Prostate gland (tissue), 2 donors: ENCODE measurements at regions not wholly inside any gene's neighbourhood (a gene's known extent, or its start where the extent isn't known, plus 50 kb on each side); places are given as distances from the start of the nearest gene placed in this dataset.

ENCODE experiments used
- POLR2A ChIP-seq: fragments of 450-650 bp; IDR thresholded peaks from one replicate; pipeline ENCODE4 v1.6.1; 2016; ENCODE audit warnings: antibody characterized with exemption, mild to moderate bottlenecking
- POLR2AphosphoS5 ChIP-seq: sonication (generic); formaldehyde crosslinking; IDR thresholded peaks from one replicate; pipeline ENCODE4 v1.6.1; 2017; ENCODE audit warnings: antibody characterized with exemption
- TF ChIP-seq, protein P1 (sequence below), 4 experiments: fragments of 200-600 bp in 2 of 4; fragments of 450-650 bp in 2 of 4; sonication (generic) in 2 of 4; IDR thresholded peaks; 1 replicate in 3 of 4; 2 replicates in 1 of 4; pipeline ENCODE4 v1.5.1; 2016 to 2019; ENCODE audit warnings: antibody characterized with exemption in 4 of 4, mild to moderate bottlenecking in 2 of 4, moderate library complexity in 2 of 4

DNA sequence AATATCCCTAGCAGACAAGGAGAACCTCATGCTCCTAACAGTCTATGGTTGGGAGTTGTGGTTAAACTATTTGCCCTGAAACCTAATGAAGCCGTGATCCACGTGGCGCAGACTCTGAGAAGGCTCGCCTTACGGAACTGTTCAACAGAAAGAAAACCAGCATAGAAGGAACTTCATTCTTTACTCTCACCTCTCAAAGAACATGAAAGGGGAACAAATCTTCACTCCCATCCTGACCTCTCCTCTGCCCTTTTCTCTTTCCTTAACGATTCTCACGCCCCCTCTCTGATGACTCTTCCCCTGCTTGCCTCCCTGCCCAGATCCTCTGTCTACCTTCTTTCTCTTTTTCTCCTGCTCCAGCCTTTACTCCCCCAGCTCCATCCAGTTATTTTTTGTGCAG is 54.2 kb downstream of the IRAG1 start:
- TF ChIP-seq, protein P1, sequence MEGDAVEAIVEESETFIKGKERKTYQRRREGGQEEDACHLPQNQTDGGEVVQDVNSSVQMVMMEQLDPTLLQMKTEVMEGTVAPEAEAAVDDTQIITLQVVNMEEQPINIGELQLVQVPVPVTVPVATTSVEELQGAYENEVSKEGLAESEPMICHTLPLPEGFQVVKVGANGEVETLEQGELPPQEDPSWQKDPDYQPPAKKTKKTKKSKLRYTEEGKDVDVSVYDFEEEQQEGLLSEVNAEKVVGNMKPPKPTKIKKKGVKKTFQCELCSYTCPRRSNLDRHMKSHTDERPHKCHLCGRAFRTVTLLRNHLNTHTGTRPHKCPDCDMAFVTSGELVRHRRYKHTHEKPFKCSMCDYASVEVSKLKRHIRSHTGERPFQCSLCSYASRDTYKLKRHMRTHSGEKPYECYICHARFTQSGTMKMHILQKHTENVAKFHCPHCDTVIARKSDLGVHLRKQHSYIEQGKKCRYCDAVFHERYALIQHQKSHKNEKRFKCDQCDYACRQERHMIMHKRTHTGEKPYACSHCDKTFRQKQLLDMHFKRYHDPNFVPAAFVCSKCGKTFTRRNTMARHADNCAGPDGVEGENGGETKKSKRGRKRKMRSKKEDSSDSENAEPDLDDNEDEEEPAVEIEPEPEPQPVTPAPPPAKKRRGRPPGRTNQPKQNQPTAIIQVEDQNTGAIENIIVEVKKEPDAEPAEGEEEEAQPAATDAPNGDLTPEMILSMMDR (IDR thresholded peaks at IDR 0.05): no peak
- TF ChIP-seq POLR2A: no peak
- TF ChIP-seq POLR2AphosphoS5: no peak
